Muscle of leg (tissue), 3 donors: ENCODE measurements at regions not wholly inside any gene's neighbourhood (a gene's known extent, or its start where the extent isn't known, plus 50 kb on each side); places are given as distances from the start of the nearest gene placed in this dataset.

Experiments used
- DNase-seq: peaks from one replicate; pipeline ENCODE4 v3.0.0; 2013
- H3K27ac ChIP-seq: one replicate; pipeline ENCODE4 v1.5.1; 2013; ENCODE audit warnings: mild to moderate bottlenecking, low read length, control low read depth
- H3K27me3 ChIP-seq: one replicate; pipeline ENCODE4 v1.6.1; 2013; ENCODE audit warnings: low read length; ENCODE audit not compliant: control insufficient read depth, insufficient read depth
- H3K36me3 ChIP-seq: one replicate; pipeline ENCODE4 v1.6.1; 2013; ENCODE audit warnings: low read length; ENCODE audit not compliant: control insufficient read depth, insufficient read depth
- H3K4me1 ChIP-seq: one replicate; pipeline ENCODE4 v1.6.1; 2013; ENCODE audit warnings: low read length; ENCODE audit not compliant: control insufficient read depth, insufficient read depth
- H3K4me3 ChIP-seq: one replicate; pipeline ENCODE4 v1.5.1; 2013; ENCODE audit warnings: low read length, control low read depth
- H3K9me3 ChIP-seq: replicated peaks from 2 replicates; pipeline ENCODE4 v1.6.1; 2013; ENCODE audit warnings: low read depth, low read length; ENCODE audit not compliant: control insufficient read depth
- WGBS: methylation state at CpG from one replicate; pipeline ENCODE4 v1.1.5; 2013; ENCODE audit warnings: missing lambda C conversion rate; ENCODE audit not compliant: insufficient coverage; 5-methylcytosine and 5-hydroxymethylcytosine counted together

- WGBS, result no CpG with 5 or more reads among the region's 3 CpGs
- Histone ChIP-seq H3K27ac (no peak overlapping the region), H3K36me3 (no peaks in the 10 kb centered on the region), H3K27me3 (peaks cover 8% of the 10 kb centered on the region), H3K4me1 (no peaks in the 10 kb centered on the region), H3K9me3 (no peaks in the 10 kb centered on the region), H3K4me3 (no peak overlapping the region)
- no peak for DNase-seq
Measured at GRCh38 chrX:131595120-131595519, 51.2 kb downstream of the OR13H1 start.

GRCh38 chrX:131607792-131608369, 64.0 kb downstream of the OR13H1 start:
- no peaks in the 10 kb centered on the region for H3K9me3 ChIP-seq
- H3K4me1 ChIP-seq, result no peaks in the 10 kb centered on the region
- peaks cover 19% of the 10 kb centered on the region for H3K27me3 ChIP-seq
- H3K27ac ChIP-seq, result no peak overlapping the region
- no peaks in the 10 kb centered on the region for H3K36me3 ChIP-seq
- 44% methylated on average over 1 of the region's 2 CpGs for WGBS
- DNase-seq, result no peak
- no peak overlapping the region for H3K4me3 ChIP-seq

GRCh38 chrX:131609480-131609879, 65.6 kb downstream of the OR13H1 start:
- no peaks in the 10 kb centered on the region for H3K9me3 ChIP-seq
- H3K27ac ChIP-seq, result no peak overlapping the region
- peak; percentile 4 for DNase-seq
- no peaks in the 10 kb centered on the region for H3K4me1 ChIP-seq
- H3K36me3 ChIP-seq, result no peaks in the 10 kb centered on the region
- no peak overlapping the region for H3K4me3 ChIP-seq
- 19% methylated on average over 3 of the region's 5 CpGs for WGBS
- peaks cover 18% of the 10 kb centered on the region for H3K27me3 ChIP-seq

GRCh38 chrX:131613260-131613659, 69.4 kb downstream of the OR13H1 start:
- Histone ChIP-seq H3K4me3 (no peak overlapping the region), H3K27me3 (peaks cover 20% of the 10 kb centered on the region), H3K9me3 (no peaks in the 10 kb centered on the region), H3K36me3 (no peaks in the 10 kb centered on the region), H3K27ac (no peak overlapping the region), H3K4me1 (no peaks in the 10 kb centered on the region)
- no peak for DNase-seq
- 71% methylated on average over 1 of the region's 3 CpGs for WGBS

- H3K27me3 ChIP-seq, result peaks cover 16% of the 10 kb centered on the region
- no peak for DNase-seq
- 17% methylated on average over 1 of the region's 2 CpGs for WGBS
Measured at GRCh38 chrX:131614241-131614640, 70.4 kb downstream of the OR13H1 start.

GRCh38 chrX:131617182-131617581, 73.3 kb downstream of the OR13H1 start:
- peak; percentile 64 for DNase-seq
- H3K27ac ChIP-seq, result no peak overlapping the region
- no peaks in the 10 kb centered on the region for H3K4me1 ChIP-seq
- no peaks in the 10 kb centered on the region for H3K9me3 ChIP-seq
- no peaks in the 10 kb centered on the region for H3K36me3 ChIP-seq
- peaks cover 10% of the 10 kb centered on the region for H3K27me3 ChIP-seq
- no peak overlapping the region for H3K4me3 ChIP-seq
- no CpG with 5 or more reads among the region's 3 CpGs for WGBS

More at GRCh38 chrX:131614241-131614640, 70.4 kb downstream of the OR13H1 start:
- no peaks in the 10 kb centered on the region for H3K4me1 ChIP-seq
- no peak overlapping the region for H3K27ac ChIP-seq
- no peak overlapping the region for H3K4me3 ChIP-seq
- H3K9me3 ChIP-seq, result no peaks in the 10 kb centered on the region
- H3K36me3 ChIP-seq, result no peaks in the 10 kb centered on the region

GRCh38 chrX:131621650-131622049, 77.8 kb downstream of the OR13H1 start:
- H3K36me3 ChIP-seq, result no peaks in the 10 kb centered on the region
- no peak overlapping the region for H3K4me3 ChIP-seq
- H3K27ac ChIP-seq, result no peak overlapping the region
- WGBS, result no CpG with 5 or more reads among the region's 1 CpG
- H3K9me3 ChIP-seq, result no peaks in the 10 kb centered on the region
- H3K4me1 ChIP-seq, result no peaks in the 10 kb centered on the region
- H3K27me3 ChIP-seq, result peaks cover 5% of the 10 kb centered on the region
- peak; percentile 25 for DNase-seq

GRCh38 chrX:131626681-131627296, 82.9 kb downstream of the OR13H1 start:
- WGBS, result 22% methylated on average over 3 of the region's 3 CpGs
- Histone ChIP-seq H3K9me3 (no peaks in the 10 kb centered on the region), H3K36me3 (no peaks in the 10 kb centered on the region), H3K4me3 (no peak overlapping the region), H3K4me1 (no peaks in the 10 kb centered on the region), H3K27ac (no peak overlapping the region), H3K27me3 (peaks cover 12% of the 10 kb centered on the region)
- no peak for DNase-seq

- Histone ChIP-seq H3K36me3 (no peaks in the 10 kb centered on the region), H3K27me3 (peaks cover 21% of the 10 kb centered on the region), H3K9me3 (no peaks in the 10 kb centered on the region), H3K4me1 (no peaks in the 10 kb centered on the region), H3K27ac (no peak overlapping the region), H3K4me3 (no peak overlapping the region)
- no peak for DNase-seq
- WGBS, result 88% methylated on average over 3 of the region's 8 CpGs
Measured at GRCh38 chrX:131630534-131630933, 86.7 kb downstream of the OR13H1 start.

- 18% methylated on average over 5 of the region's 13 CpGs for WGBS
Measured at GRCh38 chrX:131633285-131633917, 89.5 kb downstream of the OR13H1 start.

More at GRCh38 chrX:131633285-131633917, 89.5 kb downstream of the OR13H1 start:
- Histone ChIP-seq H3K27ac (no peak overlapping the region), H3K4me3 (no peak overlapping the region), H3K4me1 (no peaks in the 10 kb centered on the region), H3K9me3 (no peaks in the 10 kb centered on the region), H3K27me3 (peaks cover 18% of the 10 kb centered on the region), H3K36me3 (no peaks in the 10 kb centered on the region)
- DNase-seq, result peak; percentile 73
